ENCODE measurements at regions not wholly inside any gene's neighbourhood (a gene's known extent, or its start where the extent isn't known, plus 50 kb on each side); places are given as distances from the start of the nearest gene placed in this dataset.

GRCh38 chr9:87239312-87239711, 258.4 kb upstream of the DAPK1 start:
- intact Hi-C loops (cut with DNase I), result no loop called here
- H3K4me3 ChIP-seq, result no peak overlapping the region
- no peak overlapping the region for H3K27ac ChIP-seq
- no peaks in the 10 kb centered on the region for H3K9me3 ChIP-seq
- TF ChIP-seq CTCF (IDR thresholded peaks at IDR 0.05), result no peak
- TF ChIP-seq POLR2A (IDR thresholded peaks at IDR 0.05), result no peak
- DNase-seq, result no peak
- no peaks in the 10 kb centered on the region for H3K36me3 ChIP-seq
- H3K4me1 ChIP-seq, result no peaks in the 10 kb centered on the region
- no peaks in the 10 kb centered on the region for H3K27me3 ChIP-seq
- WGBS, 2 donors, result 75 to 80% methylated on average over 1 of the region's 1 CpG

- WGBS, 2 donors, result 75 to 98% methylated on average over 2 of the region's 2 CpGs
- no peak for DNase-seq
- no peaks in the 10 kb centered on the region for H3K27me3 ChIP-seq
- intact Hi-C loops (cut with DNase I), result no loop called here
- H3K27ac ChIP-seq, result no peak overlapping the region
- H3K4me1 ChIP-seq, result peaks cover 0 to 13% (median 0%) of the 10 kb centered on the region in 3 donors
- no peak overlapping the region for H3K4me3 ChIP-seq
- TF ChIP-seq CTCF (IDR thresholded peaks at IDR 0.05), result no peak
- TF ChIP-seq POLR2A (IDR thresholded peaks at IDR 0.05), result no peak
- no peaks in the 10 kb centered on the region for H3K9me3 ChIP-seq
- no peaks in the 10 kb centered on the region for H3K36me3 ChIP-seq
Observed at GRCh38 chr9:87243602-87244001, 254.1 kb upstream of the DAPK1 start.

GRCh38 chr9:87245271-87245670, 252.4 kb upstream of the DAPK1 start:
- H3K4me3 ChIP-seq, result no peak overlapping the region
- no peaks in the 10 kb centered on the region for H3K27me3 ChIP-seq
- WGBS, 2 donors, result 32 to 41% methylated on average over 4 of the region's 4 CpGs
- H3K9me3 ChIP-seq, result no peaks in the 10 kb centered on the region
- H3K4me1 ChIP-seq, result peaks cover 0 to 22% (median 0%) of the 10 kb centered on the region in 3 donors
- DNase-seq, result no peak
- H3K36me3 ChIP-seq, result no peaks in the 10 kb centered on the region
- intact Hi-C loops (cut with DNase I), result no loop called here
- no peak overlapping the region for H3K27ac ChIP-seq
- TF ChIP-seq POLR2A (IDR thresholded peaks at IDR 0.05) (no peak), CTCF (IDR thresholded peaks at IDR 0.05) (no peak)

- TF ChIP-seq CTCF (IDR thresholded peaks at IDR 0.05) (no peak), POLR2A (IDR thresholded peaks at IDR 0.05) (no peak)
- no peaks in the 10 kb centered on the region for H3K36me3 ChIP-seq
- no peaks in the 10 kb centered on the region for H3K27me3 ChIP-seq
- WGBS, 2 donors, result 79 to 89% methylated on average over 5 of the region's 5 CpGs
- no peak overlapping the region for H3K27ac ChIP-seq
- H3K4me3 ChIP-seq, result no peak overlapping the region
- peaks cover 0 to 28% (median 0%) of the 10 kb centered on the region in 3 donors for H3K4me1 ChIP-seq
- intact Hi-C loops (cut with DNase I), result no loop called here
- no peaks in the 10 kb centered on the region for H3K9me3 ChIP-seq
- no peak for DNase-seq
Observed at GRCh38 chr9:87247097-87247496, 250.6 kb upstream of the DAPK1 start.

- no peak overlapping the region for H3K4me3 ChIP-seq
- DNase-seq, result no peak
- 37 to 39% methylated on average over 3 of the region's 3 CpGs for WGBS, 2 donors
- H3K27me3 ChIP-seq, result no peaks in the 10 kb centered on the region
- TF ChIP-seq CTCF (IDR thresholded peaks at IDR 0.05) (no peak), POLR2A (IDR thresholded peaks at IDR 0.05) (no peak)
- H3K4me1 ChIP-seq, result peaks cover 0 to 31% (median 0%) of the 10 kb centered on the region in 3 donors
- intact Hi-C loops (cut with DNase I), result no loop called here
- no peaks in the 10 kb centered on the region for H3K36me3 ChIP-seq
- no peak overlapping the region for H3K27ac ChIP-seq
- no peaks in the 10 kb centered on the region for H3K9me3 ChIP-seq
Observed at GRCh38 chr9:87249029-87249428, 248.6 kb upstream of the DAPK1 start.
